ENCODE measurements at regions not wholly inside any gene's neighbourhood (a gene's known extent, or its start where the extent isn't known, plus 50 kb on each side); places are given as distances from the start of the nearest gene placed in this dataset.

GRCh38 chr6:125421836-125422235 lies 120.1 kb upstream of the HDDC2 start:
- TF ChIP-seq CTCF (IDR thresholded peaks at IDR 0.05) (no peak), POLR2AphosphoS5 (IDR thresholded peaks at IDR 0.05; ENCODE audit: insufficient read depth in 1 of 2, low read depth in 1 of 2) (no peak), POLR2A (IDR thresholded peaks at IDR 0.05) (no peak)
- Histone ChIP-seq H3K4me3 (no peak overlapping the region), H3K27me3 (no peaks in the 10 kb centered on the region), H3K4me1 (no peaks in the 10 kb centered on the region), H3K9me3 (no peaks in the 10 kb centered on the region), H3K27ac (no peak overlapping the region), H3K36me3 (no peaks in the 10 kb centered on the region)
- no peak for DNase-seq (ENCODE audit: extremely low spot score in 2 of 2)
- intact Hi-C loops (cut with DNase I): no loop called here

- no peaks in the 10 kb centered on the region for H3K27me3 ChIP-seq
- no peak overlapping the region for H3K4me3 ChIP-seq
- intact Hi-C loops (cut with DNase I): no loop called here
Observed at GRCh38 chr6:125423047-125423446, 121.3 kb upstream of the HDDC2 start.

GRCh38 chr6:125431971-125432370 lies 130.2 kb upstream of the HDDC2 start:
- no peaks in the 10 kb centered on the region for H3K9me3 ChIP-seq
- no peak overlapping the region for H3K4me3 ChIP-seq
- no peak for TF ChIP-seq POLR2AphosphoS5 (IDR thresholded peaks at IDR 0.05; ENCODE audit: insufficient read depth in 1 of 2, low read depth in 1 of 2)
- TF ChIP-seq POLR2A (IDR thresholded peaks at IDR 0.05): no peak
- TF ChIP-seq CTCF (IDR thresholded peaks at IDR 0.05): no peak
- no peak overlapping the region for H3K27ac ChIP-seq
- H3K27me3 ChIP-seq: no peaks in the 10 kb centered on the region
- DNase-seq (ENCODE audit: extremely low spot score in 2 of 2): no peak
- intact Hi-C loops (cut with DNase I): no loop called here
- H3K36me3 ChIP-seq: no peaks in the 10 kb centered on the region
- peaks cover 10% of the 10 kb centered on the region for H3K4me1 ChIP-seq

More at GRCh38 chr6:125423047-125423446, 121.3 kb upstream of the HDDC2 start:
- H3K27ac ChIP-seq: no peak overlapping the region
- H3K36me3 ChIP-seq: no peaks in the 10 kb centered on the region
- DNase-seq (ENCODE audit: extremely low spot score in 2 of 2): no peak
- no peaks in the 10 kb centered on the region for H3K9me3 ChIP-seq
- no peaks in the 10 kb centered on the region for H3K4me1 ChIP-seq
- TF ChIP-seq CTCF (IDR thresholded peaks at IDR 0.05) (no peak), POLR2AphosphoS5 (IDR thresholded peaks at IDR 0.05; ENCODE audit: insufficient read depth in 1 of 2, low read depth in 1 of 2) (no peak), POLR2A (IDR thresholded peaks at IDR 0.05) (no peak)

- H3K4me3 ChIP-seq: no peak overlapping the region
- DNase-seq (ENCODE audit: extremely low spot score in 2 of 2): no peak
- H3K9me3 ChIP-seq: no peaks in the 10 kb centered on the region
- H3K36me3 ChIP-seq: no peaks in the 10 kb centered on the region
- H3K4me1 ChIP-seq: peaks cover 10% of the 10 kb centered on the region
- TF ChIP-seq POLR2A (IDR thresholded peaks at IDR 0.05): no peak
- TF ChIP-seq POLR2AphosphoS5 (IDR thresholded peaks at IDR 0.05; ENCODE audit: insufficient read depth in 1 of 2, low read depth in 1 of 2): no peak
- TF ChIP-seq CTCF (IDR thresholded peaks at IDR 0.05): no peak
- H3K27ac ChIP-seq: no peak overlapping the region
- intact Hi-C loops (cut with DNase I): no loop called here
- no peaks in the 10 kb centered on the region for H3K27me3 ChIP-seq
Observed at GRCh38 chr6:125432963-125433362, 131.2 kb upstream of the HDDC2 start.

GRCh38 chr6:125434760-125435159 lies 133.0 kb upstream of the HDDC2 start:
- Histone ChIP-seq H3K36me3 (no peaks in the 10 kb centered on the region), H3K27me3 (no peaks in the 10 kb centered on the region), H3K4me3 (no peak overlapping the region), H3K27ac (no peak overlapping the region), H3K9me3 (no peaks in the 10 kb centered on the region), H3K4me1 (peaks cover 10% of the 10 kb centered on the region)
- intact Hi-C loops (cut with DNase I): no loop called here
- TF ChIP-seq CTCF (IDR thresholded peaks at IDR 0.05) (no peak), POLR2A (IDR thresholded peaks at IDR 0.05) (no peak), POLR2AphosphoS5 (IDR thresholded peaks at IDR 0.05; ENCODE audit: insufficient read depth in 1 of 2, low read depth in 1 of 2) (no peak)
- no peak for DNase-seq (ENCODE audit: extremely low spot score in 2 of 2)

Measured in vagina (tissue), 2 donors.